Epithelial cell of esophagus (primary cell): ENCODE measurements at regions not wholly inside any gene's neighbourhood (a gene's known extent, or its start where the extent isn't known, plus 50 kb on each side); places are given as distances from the start of the nearest gene placed in this dataset.
"Not testable (repeated sequence)": the region's sequence is repeated elsewhere in the genome, so short reads cannot be mapped to it uniquely, and the experiment has no call there.

Experiments
- DNase-seq: peaks from one replicate; pipeline ENCODE4 v3.0.0; 2010; ENCODE audit warnings: low read depth
- H3K4me3 ChIP-seq: 2 replicates; pipeline ENCODE4 v1.5.1; 2011; ENCODE audit warnings: mild to moderate bottlenecking, low read length, control low read depth
- TF ChIP-seq, protein P1 (sequence below): IDR thresholded peaks from 2 replicates; pipeline ENCODE4 v1.5.1; 2011; ENCODE audit warnings: low read depth, mild to moderate bottlenecking, low read length, control low read depth, inconsistent platforms; ENCODE audit not compliant: insufficient read depth; ENCODE audit errors: missing control alignments

GRCh38 chr16:63145411-63145810, 1109.2 kb upstream of the CDH8 start:
- H3K4me3 ChIP-seq, result no peak overlapping the region
- no peak for DNase-seq
- TF ChIP-seq, protein P1, sequence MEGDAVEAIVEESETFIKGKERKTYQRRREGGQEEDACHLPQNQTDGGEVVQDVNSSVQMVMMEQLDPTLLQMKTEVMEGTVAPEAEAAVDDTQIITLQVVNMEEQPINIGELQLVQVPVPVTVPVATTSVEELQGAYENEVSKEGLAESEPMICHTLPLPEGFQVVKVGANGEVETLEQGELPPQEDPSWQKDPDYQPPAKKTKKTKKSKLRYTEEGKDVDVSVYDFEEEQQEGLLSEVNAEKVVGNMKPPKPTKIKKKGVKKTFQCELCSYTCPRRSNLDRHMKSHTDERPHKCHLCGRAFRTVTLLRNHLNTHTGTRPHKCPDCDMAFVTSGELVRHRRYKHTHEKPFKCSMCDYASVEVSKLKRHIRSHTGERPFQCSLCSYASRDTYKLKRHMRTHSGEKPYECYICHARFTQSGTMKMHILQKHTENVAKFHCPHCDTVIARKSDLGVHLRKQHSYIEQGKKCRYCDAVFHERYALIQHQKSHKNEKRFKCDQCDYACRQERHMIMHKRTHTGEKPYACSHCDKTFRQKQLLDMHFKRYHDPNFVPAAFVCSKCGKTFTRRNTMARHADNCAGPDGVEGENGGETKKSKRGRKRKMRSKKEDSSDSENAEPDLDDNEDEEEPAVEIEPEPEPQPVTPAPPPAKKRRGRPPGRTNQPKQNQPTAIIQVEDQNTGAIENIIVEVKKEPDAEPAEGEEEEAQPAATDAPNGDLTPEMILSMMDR, result no peak

DNA sequence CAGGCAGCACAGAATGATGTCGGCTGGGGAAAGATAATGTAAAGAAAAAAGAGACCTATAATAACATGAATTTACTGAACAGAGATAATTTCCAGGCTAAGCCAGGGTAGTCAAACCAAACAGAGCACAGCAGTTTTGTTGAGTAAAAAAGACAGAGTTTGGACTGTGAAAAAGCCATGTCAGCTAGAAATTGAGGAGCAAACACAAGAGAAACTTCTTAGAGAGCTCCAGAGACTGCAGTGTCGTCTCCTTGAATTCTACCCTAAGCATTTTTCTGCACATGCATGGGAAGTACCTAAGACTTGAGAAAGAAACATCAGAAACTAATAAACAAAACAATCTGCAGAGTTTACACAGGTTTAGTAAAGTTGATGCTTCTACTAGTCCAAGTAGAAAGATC, 1098.8 kb upstream of the CDH8 start:
- DNase-seq, result no peak
- TF ChIP-seq, protein P1, result no peak

GRCh38 chr16:63131503-63131902, 1095.3 kb upstream of the CDH8 start:
- no peak for DNase-seq
- TF ChIP-seq, protein P1, result no peak
- H3K4me3 ChIP-seq, result no peak overlapping the region

More for the DNA sequence above, 1098.8 kb upstream of the CDH8 start:
- no peak overlapping the region for H3K4me3 ChIP-seq

DNA sequence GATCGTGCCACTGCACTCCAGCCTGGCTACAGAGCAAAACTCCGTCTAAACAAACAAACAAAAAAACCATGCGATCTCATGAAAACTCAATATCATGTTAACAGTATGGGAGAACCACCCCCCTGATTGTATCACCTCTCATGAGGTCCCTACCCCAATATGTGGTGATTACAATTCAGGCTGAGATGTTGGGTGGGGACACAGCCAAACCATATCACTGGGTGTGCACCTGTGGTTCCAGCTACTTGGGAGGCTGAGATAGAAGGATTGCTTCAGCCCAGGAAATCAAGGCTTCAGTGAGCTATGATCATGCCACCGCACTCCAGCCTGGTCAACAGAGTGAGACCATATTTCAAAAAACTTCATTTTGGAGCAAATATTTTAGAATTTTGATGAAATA, 1094.7 kb upstream of the CDH8 start:
- no peak for DNase-seq
- TF ChIP-seq, protein P1, result no peak
- no peak overlapping the region for H3K4me3 ChIP-seq

DNA sequence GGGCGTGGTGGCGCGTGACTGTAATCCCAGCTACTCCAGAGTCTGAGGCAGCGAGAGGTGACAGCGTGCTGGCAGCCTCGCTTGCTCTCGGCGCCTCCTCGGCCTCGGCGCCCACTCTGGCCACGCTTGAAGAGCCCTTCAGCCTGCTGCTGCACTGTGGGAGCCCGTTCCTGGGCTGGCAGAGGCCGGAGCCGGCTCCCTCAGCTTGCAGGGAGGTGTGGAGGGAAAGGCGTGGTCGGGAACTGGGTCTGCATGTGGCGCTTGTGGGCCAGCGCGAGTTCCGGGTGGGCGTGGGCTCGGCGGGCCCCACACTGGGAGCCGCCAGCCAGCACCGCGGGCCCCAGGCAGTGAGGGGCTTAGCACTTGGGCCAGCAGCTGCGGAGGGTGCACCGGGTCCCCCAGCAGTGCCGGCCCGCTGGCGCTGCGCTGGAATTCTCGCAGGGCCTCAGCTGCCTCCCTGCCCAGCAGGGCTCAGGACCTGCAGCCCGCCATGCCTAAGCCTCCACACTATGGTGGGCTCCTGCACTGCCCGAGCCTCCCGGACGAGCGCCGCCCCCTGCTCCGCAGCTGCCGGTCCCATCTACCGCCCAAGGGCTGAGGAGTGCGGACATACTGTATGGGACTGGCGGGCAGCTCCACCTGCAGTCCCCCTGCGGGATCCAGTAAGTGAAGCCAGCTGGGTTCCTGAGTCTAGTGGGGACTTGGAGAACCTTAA, 1093.3 kb upstream of the CDH8 start:
- DNase-seq, result no peak
- H3K4me3 ChIP-seq, result no peak overlapping the region
- TF ChIP-seq, protein P1, result no peak

- not testable (repeated sequence) for H3K4me3 ChIP-seq, DNase-seq
These were observed 1083.7 kb upstream of the CDH8 start for GRCh38 chr16:63119905-63120304.

DNA sequence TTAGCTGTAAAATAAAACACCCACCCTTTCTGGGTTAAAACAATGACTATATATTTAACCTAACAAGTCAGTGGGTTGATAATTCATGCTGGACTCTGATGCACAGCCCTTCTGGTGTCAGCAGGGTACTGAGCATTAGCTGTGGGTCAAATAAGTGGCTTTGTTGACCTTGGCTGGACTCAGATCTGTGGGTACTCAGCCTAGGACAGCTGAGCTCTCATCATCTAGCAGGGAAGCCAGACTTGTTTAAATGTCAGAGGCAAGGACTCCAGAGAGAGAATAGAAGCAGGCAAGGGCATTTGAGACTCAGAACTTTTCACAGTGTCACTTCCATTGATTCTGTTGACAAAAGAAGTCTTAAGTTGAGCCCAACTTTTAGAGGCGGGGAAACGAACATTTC, 1063.8 kb upstream of the CDH8 start:
- H3K4me3 ChIP-seq, result no peak overlapping the region
- TF ChIP-seq, protein P1, result no peak
- no peak for DNase-seq
